ENCODE measurements at regions not wholly inside any gene's neighbourhood (a gene's known extent, or its start where the extent isn't known, plus 50 kb on each side); places are given as distances from the start of the nearest gene placed in this dataset.

GRCh38 chr16:51875834-51876600, 670.9 kb downstream of the TOX3 start:
- TF ChIP-seq ZNF644 (CRISPR knock-in tag; IDR thresholded peaks at IDR 0.05; ENCODE audit: low read depth) (no peak), EZH2 (conservative IDR thresholded peaks at IDR 0.05; ENCODE audit: low read depth, low read length) (no peak), BRCA1 (CRISPR knock-in tag; IDR thresholded peaks at IDR 0.05) (no peak), HOXA5 (CRISPR knock-in tag; IDR thresholded peaks at IDR 0.05) (no peak), ETV6 (CRISPR knock-in tag; conservative IDR thresholded peaks at IDR 0.05) (no peak), ZFP36 (IDR thresholded peaks at IDR 0.05; ENCODE audit: borderline replicate concordance, low read depth, low read length, partially characterized antibody) (no peak), ZNF124 (CRISPR knock-in tag; IDR thresholded peaks at IDR 0.05) (no peak), NFIC (IDR thresholded peaks at IDR 0.05; ENCODE audit: low read length) (no peak)
- TF ChIP-seq, protein P1, sequence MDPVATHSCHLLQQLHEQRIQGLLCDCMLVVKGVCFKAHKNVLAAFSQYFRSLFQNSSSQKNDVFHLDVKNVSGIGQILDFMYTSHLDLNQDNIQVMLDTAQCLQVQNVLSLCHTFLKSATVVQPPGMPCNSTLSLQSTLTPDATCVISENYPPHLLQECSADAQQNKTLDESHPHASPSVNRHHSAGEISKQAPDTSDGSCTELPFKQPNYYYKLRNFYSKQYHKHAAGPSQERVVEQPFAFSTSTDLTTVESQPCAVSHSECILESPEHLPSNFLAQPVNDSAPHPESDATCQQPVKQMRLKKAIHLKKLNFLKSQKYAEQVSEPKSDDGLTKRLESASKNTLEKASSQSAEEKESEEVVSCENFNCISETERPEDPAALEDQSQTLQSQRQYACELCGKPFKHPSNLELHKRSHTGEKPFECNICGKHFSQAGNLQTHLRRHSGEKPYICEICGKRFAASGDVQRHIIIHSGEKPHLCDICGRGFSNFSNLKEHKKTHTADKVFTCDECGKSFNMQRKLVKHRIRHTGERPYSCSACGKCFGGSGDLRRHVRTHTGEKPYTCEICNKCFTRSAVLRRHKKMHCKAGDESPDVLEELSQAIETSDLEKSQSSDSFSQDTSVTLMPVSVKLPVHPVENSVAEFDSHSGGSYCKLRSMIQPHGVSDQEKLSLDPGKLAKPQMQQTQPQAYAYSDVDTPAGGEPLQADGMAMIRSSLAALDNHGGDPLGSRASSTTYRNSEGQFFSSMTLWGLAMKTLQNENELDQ (CRISPR knock-in tag; IDR thresholded peaks at IDR 0.05; ENCODE audit: borderline replicate concordance) = no peak
- TF ChIP-seq, protein P2, sequence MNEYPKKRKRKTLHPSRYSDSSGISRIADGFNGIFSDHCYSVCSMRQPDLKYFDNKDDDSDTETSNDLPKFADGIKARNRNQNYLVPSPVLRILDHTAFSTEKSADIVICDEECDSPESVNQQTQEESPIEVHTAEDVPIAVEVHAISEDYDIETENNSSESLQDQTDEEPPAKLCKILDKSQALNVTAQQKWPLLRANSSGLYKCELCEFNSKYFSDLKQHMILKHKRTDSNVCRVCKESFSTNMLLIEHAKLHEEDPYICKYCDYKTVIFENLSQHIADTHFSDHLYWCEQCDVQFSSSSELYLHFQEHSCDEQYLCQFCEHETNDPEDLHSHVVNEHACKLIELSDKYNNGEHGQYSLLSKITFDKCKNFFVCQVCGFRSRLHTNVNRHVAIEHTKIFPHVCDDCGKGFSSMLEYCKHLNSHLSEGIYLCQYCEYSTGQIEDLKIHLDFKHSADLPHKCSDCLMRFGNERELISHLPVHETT (CRISPR knock-in tag; conservative IDR thresholded peaks at IDR 0.05) = no peak
- TF ChIP-seq, protein P3, sequence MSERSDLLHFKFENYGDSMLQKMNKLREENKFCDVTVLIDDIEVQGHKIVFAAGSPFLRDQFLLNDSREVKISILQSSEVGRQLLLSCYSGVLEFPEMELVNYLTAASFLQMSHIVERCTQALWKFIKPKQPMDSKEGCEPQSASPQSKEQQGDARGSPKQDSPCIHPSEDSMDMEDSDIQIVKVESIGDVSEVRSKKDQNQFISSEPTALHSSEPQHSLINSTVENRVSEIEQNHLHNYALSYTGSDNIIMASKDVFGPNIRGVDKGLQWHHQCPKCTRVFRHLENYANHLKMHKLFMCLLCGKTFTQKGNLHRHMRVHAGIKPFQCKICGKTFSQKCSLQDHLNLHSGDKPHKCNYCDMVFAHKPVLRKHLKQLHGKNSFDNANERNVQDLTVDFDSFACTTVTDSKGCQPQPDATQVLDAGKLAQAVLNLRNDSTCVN (CRISPR knock-in tag; IDR thresholded peaks at IDR 0.05; ENCODE audit: borderline replicate concordance) = no peak
